Femur (tissue), 1 donor: ENCODE measurements at regions not wholly inside any gene's neighbourhood (a gene's known extent, or its start where the extent isn't known, plus 50 kb on each side); places are given as distances from the start of the nearest gene placed in this dataset.
A peak's percentile ranks its signal among the peaks of the same experiment; 100 is the strongest.
"Not testable (repeated sequence)": the region's sequence is repeated elsewhere in the genome, so short reads cannot be mapped to it uniquely, and the experiment has no call there.

Source experiments
- DNase-seq: peaks from one replicate; pipeline ENCODE4 v3.0.0-alpha.2; 2017

GRCh38 chr11:86166287-86166686, 78.3 kb upstream of the EED start:
- DNase-seq, result not testable (repeated sequence)

GRCh38 chr11:86164106-86164505, 80.4 kb upstream of the EED start:
- no peak for DNase-seq

DNA sequence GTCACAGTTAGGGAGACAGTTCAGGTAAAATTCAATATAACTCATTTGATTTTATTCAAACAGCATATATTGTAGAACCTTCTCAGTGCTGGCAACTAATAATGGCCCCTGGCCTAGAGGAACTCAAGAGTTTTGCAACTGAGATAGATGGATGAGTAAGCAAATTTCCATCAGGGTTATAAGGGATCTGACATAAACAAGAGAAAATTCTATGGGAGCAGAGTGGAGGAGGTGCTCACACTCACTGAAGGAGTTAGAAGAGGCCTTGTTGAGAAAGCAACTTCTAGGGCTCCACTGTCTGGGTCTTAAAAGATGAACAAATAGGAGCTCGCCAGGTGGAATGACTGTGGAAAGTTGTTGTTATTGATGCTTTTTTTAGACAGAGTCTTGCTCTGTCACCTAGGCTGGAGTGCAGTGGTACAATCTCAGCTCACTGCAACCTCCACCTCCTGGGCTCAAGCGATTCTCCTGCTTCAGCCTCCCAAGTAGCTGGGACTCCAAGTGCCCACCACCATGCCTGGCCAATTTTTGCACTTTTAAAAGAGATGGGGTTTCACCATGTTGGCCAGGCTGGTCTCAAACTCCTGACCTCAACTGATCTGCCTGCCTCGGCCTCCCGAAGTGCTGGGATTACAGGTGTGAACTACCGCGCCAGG, 81.2 kb upstream of the EED start:
- DNase-seq, result not testable (repeated sequence)

GRCh38 chr11:86162239-86162638, 82.3 kb upstream of the EED start:
- peak; percentile 49 for DNase-seq

DNA sequence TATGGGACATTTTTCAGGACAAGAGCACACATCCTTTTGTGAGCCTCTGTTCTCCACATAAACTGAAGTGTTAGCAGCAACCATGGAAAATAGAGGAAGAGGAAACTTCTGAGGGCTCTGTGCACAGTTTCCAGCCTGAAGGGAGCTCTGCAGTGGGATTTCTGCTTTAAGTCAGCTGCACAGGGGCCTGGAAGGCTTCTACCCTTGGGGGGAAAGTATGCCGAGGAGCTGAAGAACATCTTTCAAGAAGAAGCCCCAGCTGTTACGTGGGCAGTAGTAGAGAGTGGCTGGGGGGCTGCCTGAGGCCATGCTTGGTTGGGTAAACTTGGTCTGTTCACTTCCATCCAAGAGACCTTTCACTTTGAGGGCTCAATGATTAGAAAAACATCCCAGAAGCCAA, 82.7 kb upstream of the EED start:
- DNase-seq, result no peak

DNA sequence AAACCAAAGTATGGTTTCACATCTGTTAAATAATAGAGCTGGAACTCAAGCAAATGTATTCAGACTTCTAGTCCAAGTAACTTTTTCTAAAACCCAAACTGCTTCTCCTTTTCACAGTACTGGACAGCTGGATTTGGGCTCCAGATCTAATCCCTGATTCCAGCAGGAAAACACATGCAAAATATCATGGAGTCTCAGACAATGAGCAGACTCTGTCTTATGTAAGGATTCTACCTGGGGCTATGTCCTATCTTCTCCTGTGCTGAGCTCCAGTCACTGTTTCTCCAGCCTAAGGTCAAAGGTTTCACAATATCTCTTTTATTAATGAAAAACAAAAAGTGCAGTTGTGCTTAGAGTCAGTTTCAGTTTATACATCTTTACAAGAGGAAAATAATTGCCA, 83.2 kb upstream of the EED start:
- no peak for DNase-seq

DNA sequence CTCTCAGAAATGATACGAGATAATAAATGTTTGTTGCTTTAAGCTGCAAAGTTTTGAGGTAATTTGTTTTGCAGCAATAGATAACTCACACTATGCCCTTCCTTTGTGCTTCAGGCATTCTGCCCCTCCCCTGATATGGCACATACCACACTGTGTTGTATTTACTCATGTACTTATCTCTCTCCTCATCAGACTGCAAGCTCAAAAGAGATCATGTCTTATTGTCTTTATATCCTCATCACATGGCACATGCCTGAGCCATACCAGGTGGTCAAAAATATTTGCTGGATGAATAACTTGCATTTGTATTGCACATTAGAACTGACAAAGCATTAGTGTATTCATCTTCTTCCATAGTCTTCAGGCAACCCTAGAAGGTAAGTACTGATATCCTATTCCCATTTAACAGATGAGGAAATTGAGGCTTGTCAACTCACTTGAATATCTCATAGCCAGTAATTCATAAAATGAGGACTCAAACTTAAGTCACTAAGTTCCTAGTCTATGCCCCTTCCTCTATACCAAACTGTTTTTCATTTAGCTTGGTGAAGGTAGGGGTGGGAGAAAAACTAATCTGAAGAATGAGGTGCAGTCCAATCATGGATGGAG, 83.9 kb upstream of the EED start:
- no peak for DNase-seq

- DNase-seq, result no peak
Observed at GRCh38 chr11:86159581-86159891, 85.0 kb upstream of the EED start.

DNA sequence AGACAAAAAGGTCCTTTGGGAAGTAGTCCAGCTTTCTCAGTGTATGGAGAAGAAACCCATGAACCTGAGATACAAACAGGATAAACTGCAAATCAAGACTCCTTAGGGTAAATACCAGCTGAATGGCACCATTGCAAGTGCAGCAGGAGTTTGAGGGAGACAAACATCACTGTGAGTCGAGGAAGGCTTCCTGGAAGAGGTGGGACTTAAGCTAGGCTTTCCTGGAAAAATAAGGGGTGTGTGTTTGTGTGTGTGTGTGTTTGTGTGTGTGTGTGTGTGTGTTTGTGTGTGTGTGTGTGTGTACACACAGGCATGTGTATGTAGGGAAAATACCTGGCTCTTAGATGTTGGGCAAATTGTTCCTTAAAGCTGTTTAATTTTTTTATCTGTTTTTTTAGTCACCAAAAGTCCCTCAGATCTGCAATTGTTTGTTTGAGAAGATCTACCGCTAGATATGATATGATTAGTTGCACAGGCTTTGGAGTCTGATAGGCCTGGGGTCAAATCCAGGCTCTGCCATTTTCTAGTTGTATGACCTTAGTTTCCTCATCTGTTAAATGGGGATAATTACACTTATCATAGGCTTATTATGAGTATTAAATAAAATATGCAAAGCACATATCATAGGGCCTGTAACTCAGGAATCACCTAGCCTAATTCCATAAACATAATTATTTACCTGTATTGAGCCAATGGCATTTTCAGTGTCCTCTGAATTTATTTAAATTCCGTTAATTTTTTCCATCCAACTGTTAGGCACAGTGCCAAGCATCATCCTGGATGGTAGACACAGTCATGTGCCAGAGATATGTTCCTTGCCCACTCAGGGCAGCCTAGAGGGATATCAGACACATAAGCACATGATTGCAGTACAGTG, 85.6 kb upstream of the EED start:
- no peak for DNase-seq

DNA sequence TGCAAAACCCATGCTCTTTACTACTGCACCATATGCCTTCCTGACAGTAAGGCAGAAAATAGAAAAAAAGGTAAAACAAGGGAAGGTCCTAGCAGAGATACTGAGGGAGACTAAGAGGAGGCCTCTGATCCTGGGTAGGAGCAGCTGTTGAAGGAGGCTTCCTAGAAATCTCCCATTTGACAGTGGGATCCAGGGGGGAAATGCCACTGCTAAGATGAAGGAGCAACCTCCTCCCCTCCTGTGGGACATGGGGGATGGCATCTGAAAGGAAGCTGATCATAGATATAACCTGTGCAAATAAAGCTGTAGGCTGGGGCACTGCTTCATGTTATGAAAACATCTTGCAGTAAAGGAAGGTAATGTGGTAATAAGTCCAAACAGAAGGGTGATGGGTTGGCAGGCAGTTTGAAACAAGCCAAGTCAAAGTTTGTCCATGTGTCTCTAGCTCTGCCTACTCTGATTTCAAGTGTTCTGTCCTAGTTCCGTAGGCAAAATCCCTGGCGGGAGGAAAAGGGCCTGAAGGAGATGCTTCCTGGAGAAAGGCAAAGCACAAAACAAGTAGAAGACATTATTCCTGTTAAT, 86.7 kb upstream of the EED start:
- DNase-seq, result no peak

DNA sequence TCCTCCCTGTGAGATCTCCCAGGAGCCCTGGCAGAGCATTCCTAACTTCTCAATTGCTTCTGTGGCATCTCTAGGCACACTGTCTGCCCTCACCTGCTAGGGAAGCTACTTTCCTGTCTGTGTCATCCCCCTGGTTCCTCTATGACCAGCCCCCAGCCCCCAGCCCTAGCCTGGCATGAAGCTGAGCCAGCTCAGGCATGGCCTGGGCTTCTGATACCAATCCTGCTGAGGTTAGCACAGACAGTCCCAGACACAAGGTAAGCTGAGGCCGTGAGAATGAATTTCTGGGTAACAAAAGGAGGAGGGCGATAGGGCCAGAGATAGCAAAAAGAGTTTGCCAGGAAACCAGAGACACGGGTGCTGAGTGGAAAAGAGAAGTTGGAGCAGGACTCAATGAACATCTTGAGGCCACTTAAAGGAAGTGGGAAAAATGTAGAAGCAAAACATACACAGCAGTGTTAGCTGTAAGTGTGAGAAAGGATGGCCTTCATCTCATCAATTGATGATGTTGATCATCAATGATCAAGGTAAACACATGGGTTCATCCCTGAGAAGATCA, 87.6 kb upstream of the PICALM start:
- DNase-seq, result no peak

DNA sequence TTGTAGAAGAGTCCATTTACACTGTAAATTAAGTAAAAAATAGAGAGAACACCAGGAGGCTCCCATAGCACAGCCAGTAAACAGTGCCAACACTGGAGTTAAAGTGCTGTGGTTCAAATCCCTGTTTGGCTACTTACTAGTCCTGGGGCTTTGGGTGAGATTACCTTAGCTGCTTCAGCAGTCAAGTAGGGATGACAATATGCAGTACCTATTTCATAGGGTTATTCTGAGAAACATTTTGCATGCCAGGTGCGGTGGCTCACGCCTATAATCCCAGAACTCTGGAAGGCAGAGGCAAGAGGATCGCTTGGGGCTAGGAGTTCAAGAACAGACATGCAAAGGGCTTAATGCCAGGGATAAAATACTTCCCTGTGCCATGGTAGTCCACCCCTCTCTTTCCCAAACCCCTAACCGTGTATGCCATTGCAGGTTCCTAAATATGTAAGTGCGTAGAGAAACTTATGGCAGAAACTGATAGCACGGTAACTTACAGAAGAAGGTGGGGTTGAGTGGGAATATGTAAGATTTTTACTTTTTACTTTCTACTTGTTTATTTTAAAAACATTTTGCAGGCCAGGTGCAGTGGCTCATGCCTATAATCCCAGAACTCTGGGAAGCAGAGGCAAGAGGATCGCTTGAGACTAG, 86.4 kb upstream of the PICALM start:
- DNase-seq, result no peak

GRCh38 chr11:86153439-86153838, 84.6 kb upstream of the PICALM start:
- DNase-seq, result no peak

DNA sequence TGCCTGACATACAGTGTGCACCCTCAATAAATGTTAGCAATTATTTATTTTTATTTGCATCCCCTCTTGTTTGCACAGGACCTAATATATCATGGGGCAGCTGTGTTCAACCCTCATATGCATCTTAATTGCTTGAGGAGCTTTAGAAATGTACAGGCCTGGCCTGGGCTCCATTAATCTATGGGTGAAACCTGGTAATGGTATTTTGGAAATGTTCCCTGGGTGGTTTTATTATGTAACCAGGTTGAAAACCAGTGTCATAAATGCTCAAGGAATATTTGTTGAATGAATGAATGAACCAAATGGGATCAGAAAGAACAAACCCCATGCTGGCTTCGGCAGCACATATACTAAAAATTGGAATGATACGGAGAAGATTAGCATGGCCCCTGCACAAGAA, 84.0 kb upstream of the PICALM start:
- no peak for DNase-seq

DNA sequence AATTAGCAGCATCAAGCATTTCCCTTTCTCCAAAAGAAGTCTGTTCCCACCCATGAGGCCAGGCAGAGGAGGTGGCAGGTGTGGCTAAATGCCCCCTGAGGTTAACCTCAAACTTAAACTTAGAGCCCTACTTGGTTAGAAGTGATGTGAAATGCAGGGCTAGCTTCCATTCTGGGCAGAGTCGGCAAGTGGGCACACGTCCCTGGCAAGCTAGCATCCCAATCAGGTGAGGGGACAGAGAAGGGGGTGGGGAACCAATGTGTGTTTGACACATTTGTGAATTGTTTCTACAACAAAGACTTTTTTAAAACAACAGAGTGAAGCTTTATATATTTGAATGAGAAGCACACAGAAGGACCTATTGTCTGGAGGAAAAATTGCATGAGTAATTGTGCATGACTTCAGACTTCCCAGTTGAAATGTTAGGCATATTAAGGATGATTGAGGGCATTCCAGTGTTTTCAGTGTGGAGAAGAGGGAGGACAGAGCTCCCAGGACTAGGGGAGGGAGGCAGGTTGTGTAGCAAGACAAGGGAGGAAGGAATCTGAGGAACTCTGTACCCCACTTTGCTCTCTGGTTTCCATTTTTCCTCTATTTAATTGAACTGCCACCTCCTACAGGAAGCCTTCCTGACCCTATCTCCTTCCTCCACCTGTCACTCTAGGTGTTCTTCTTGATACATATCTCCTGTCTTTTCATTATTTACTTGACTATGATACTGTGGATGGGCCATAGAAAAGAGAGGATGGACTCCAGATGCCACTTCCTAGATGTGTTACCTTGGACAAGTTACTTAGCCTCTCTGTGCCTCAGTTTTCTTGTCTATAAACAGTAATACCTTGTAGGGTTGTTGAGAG, 83.3 kb upstream of the PICALM start:
- no peak for DNase-seq

- peak; percentile 85 for DNase-seq
Observed at GRCh38 chr11:86151174-86152005, 82.5 kb upstream of the PICALM start.

GRCh38 chr11:86150847-86151173, 81.9 kb upstream of the PICALM start:
- peak; percentile 65 for DNase-seq

- DNase-seq, result no peak
Observed at GRCh38 chr11:86149792-86150191, 80.9 kb upstream of the PICALM start.

- DNase-seq, result no peak
Observed at GRCh38 chr11:86148345-86148747, 79.5 kb upstream of the PICALM start.

DNA sequence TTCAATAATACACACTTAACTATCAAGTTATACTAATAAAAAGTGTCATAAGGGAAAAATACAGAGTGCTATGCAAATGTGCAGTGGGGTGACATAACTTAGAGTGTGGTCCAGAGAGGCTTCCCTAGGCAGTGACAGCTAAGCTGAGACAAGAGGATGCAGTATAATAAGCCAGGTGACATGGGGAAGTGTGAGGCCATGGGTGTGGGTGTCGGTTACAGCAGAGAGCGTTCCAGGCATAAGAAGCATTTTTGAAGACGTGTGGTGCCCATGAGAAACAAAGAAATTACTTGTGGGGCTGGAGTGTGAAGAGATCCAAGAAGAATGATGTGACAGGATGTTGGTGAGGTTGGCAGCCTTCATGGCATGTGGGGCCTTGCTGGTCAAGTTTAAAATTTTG, 78.1 kb upstream of the PICALM start:
- no peak for DNase-seq
